Adipocyte (in vitro differentiated cells): ENCODE measurements at regions not wholly inside any gene's neighbourhood (a gene's known extent, or its start where the extent isn't known, plus 50 kb on each side); places are given as distances from the start of the nearest gene placed in this dataset.
"Not testable (repeated sequence)": the region's sequence is repeated elsewhere in the genome, so short reads cannot be mapped to it uniquely, and the experiment has no call there.

Source experiments
- DNase-seq: peaks from one replicate; pipeline ENCODE4 v3.0.0-alpha.2; 2015; ENCODE audit warnings: low read depth
- H3K27me3 ChIP-seq: replicated peaks from 2 replicates; pipeline ENCODE4 v1.7.0; 2013; ENCODE audit warnings: mild to moderate bottlenecking, low read length, moderate library complexity; ENCODE audit not compliant: control insufficient read depth, insufficient read depth
- H3K36me3 ChIP-seq: 2 replicates; pipeline ENCODE4 v1.7.0; 2013; ENCODE audit warnings: low read length, mild to moderate bottlenecking, moderate library complexity; ENCODE audit not compliant: control insufficient read depth, insufficient read depth, severe bottlenecking
- H3K4me1 ChIP-seq: 2 replicates; pipeline ENCODE4 v1.7.0; 2013; ENCODE audit warnings: mild to moderate bottlenecking, low read length, moderate library complexity; ENCODE audit not compliant: control insufficient read depth, insufficient read depth
- H3K4me3 ChIP-seq: 2 replicates; pipeline ENCODE4 v1.7.0; 2013; ENCODE audit warnings: mild to moderate bottlenecking, low read length, moderate library complexity
- H3K9ac ChIP-seq: 2 replicates; pipeline ENCODE4 v1.7.0; 2013; ENCODE audit warnings: mild to moderate bottlenecking, low read length, moderate library complexity
- H3K9me3 ChIP-seq: 2 replicates; pipeline ENCODE4 v1.7.0; 2013; ENCODE audit warnings: mild to moderate bottlenecking, low read length, moderate library complexity; ENCODE audit not compliant: control insufficient read depth

- H3K27me3 ChIP-seq, H3K9ac ChIP-seq, H3K4me3 ChIP-seq, DNase-seq, H3K9me3 ChIP-seq, H3K36me3 ChIP-seq, H3K4me1 ChIP-seq: not testable (repeated sequence)
Observed at GRCh38 chr3:589066-589465, 392.5 kb downstream of the CHL1 start.

- not testable (repeated sequence) for H3K27me3 ChIP-seq, H3K36me3 ChIP-seq, H3K9me3 ChIP-seq, H3K4me1 ChIP-seq, H3K4me3 ChIP-seq, H3K9ac ChIP-seq, DNase-seq
Observed at GRCh38 chr3:597304-597703, 400.7 kb downstream of the CHL1 start.

GRCh38 chr3:597746-598145 is 401.2 kb downstream of the CHL1 start:
- DNase-seq, H3K9me3 ChIP-seq, H3K4me1 ChIP-seq, H3K27me3 ChIP-seq, H3K9ac ChIP-seq, H3K4me3 ChIP-seq, H3K36me3 ChIP-seq: not testable (repeated sequence)

- not testable (repeated sequence) for H3K9me3 ChIP-seq, H3K27me3 ChIP-seq, H3K9ac ChIP-seq, H3K4me1 ChIP-seq, DNase-seq, H3K36me3 ChIP-seq, H3K4me3 ChIP-seq
Observed at GRCh38 chr3:607480-607879, 410.9 kb downstream of the CHL1 start.

- Histone ChIP-seq H3K9me3 (no peaks in the 10 kb centered on the region), H3K4me3 (no peak overlapping the region), H3K9ac (no peak overlapping the region), H3K4me1 (no peaks in the 10 kb centered on the region), H3K36me3 (no peaks in the 10 kb centered on the region), H3K27me3 (no peaks in the 10 kb centered on the region)
- no peak for DNase-seq
Observed at GRCh38 chr3:621714-622113, 425.2 kb downstream of the CHL1 start.

- Histone ChIP-seq H3K4me1 (no peaks in the 10 kb centered on the region), H3K9ac (no peak overlapping the region), H3K27me3 (no peaks in the 10 kb centered on the region), H3K4me3 (no peak overlapping the region), H3K9me3 (no peaks in the 10 kb centered on the region), H3K36me3 (no peaks in the 10 kb centered on the region)
- DNase-seq = no peak
Observed at GRCh38 chr3:622314-622713, 425.8 kb downstream of the CHL1 start.

- Histone ChIP-seq H3K4me1 (no peaks in the 10 kb centered on the region), H3K27me3 (no peaks in the 10 kb centered on the region), H3K9me3 (no peaks in the 10 kb centered on the region), H3K4me3 (no peak overlapping the region), H3K9ac (no peak overlapping the region), H3K36me3 (no peaks in the 10 kb centered on the region)
- DNase-seq = no peak
Observed at GRCh38 chr3:623914-624545, 427.5 kb downstream of the CHL1 start.

- no peaks in the 10 kb centered on the region for H3K4me1 ChIP-seq
- H3K9ac ChIP-seq = no peak overlapping the region
- H3K27me3 ChIP-seq = no peaks in the 10 kb centered on the region
- H3K4me3 ChIP-seq = no peak overlapping the region
- no peaks in the 10 kb centered on the region for H3K9me3 ChIP-seq
- no peaks in the 10 kb centered on the region for H3K36me3 ChIP-seq
- DNase-seq = peak; percentile 32
Observed at GRCh38 chr3:632571-633170, 436.1 kb downstream of the CHL1 start.

- no peaks in the 10 kb centered on the region for H3K36me3 ChIP-seq
- no peaks in the 10 kb centered on the region for H3K9me3 ChIP-seq
- H3K4me3 ChIP-seq = no peak overlapping the region
- H3K4me1 ChIP-seq = no peaks in the 10 kb centered on the region
- DNase-seq = no peak
- H3K27me3 ChIP-seq = no peaks in the 10 kb centered on the region
- H3K9ac ChIP-seq = no peak overlapping the region
Observed at GRCh38 chr3:634511-634910, 437.9 kb downstream of the CHL1 start.

GRCh38 chr3:635393-635792 is 438.8 kb downstream of the CHL1 start:
- Histone ChIP-seq H3K9me3 (no peaks in the 10 kb centered on the region), H3K36me3 (no peaks in the 10 kb centered on the region), H3K27me3 (no peaks in the 10 kb centered on the region), H3K9ac (no peak overlapping the region), H3K4me1 (no peaks in the 10 kb centered on the region), H3K4me3 (no peak overlapping the region)
- DNase-seq = no peak

- Histone ChIP-seq H3K9me3 (no peaks in the 10 kb centered on the region), H3K4me3 (no peak overlapping the region)
- DNase-seq = no peak
Observed at GRCh38 chr3:643376-643775, 446.8 kb downstream of the CHL1 start.

GRCh38 chr3:655824-656223 is 437.0 kb upstream of the CNTN6 start:
- Histone ChIP-seq H3K36me3 (no peaks in the 10 kb centered on the region), H3K4me1 (no peaks in the 10 kb centered on the region), H3K9me3 (peaks cover 3% of the 10 kb centered on the region), H3K4me3 (no peak overlapping the region), H3K27me3 (no peaks in the 10 kb centered on the region), H3K9ac (no peak overlapping the region)
- DNase-seq = no peak

More at GRCh38 chr3:643376-643775, 446.8 kb downstream of the CHL1 start:
- no peaks in the 10 kb centered on the region for H3K36me3 ChIP-seq
- H3K9ac ChIP-seq = no peak overlapping the region
- no peaks in the 10 kb centered on the region for H3K4me1 ChIP-seq
- H3K27me3 ChIP-seq = no peaks in the 10 kb centered on the region
